GM18526 (cell line): ENCODE measurements at regions not wholly inside any gene's neighbourhood (a gene's known extent, or its start where the extent isn't known, plus 50 kb on each side); places are given as distances from the start of the nearest gene placed in this dataset.

ENCODE experiments used
- POLR2A ChIP-seq: IDR thresholded peaks from 3 replicates; pipeline ENCODE4 v1.6.1; 2011; ENCODE audit not compliant: insufficient read length; ENCODE audit errors: extremely low read depth

DNA sequence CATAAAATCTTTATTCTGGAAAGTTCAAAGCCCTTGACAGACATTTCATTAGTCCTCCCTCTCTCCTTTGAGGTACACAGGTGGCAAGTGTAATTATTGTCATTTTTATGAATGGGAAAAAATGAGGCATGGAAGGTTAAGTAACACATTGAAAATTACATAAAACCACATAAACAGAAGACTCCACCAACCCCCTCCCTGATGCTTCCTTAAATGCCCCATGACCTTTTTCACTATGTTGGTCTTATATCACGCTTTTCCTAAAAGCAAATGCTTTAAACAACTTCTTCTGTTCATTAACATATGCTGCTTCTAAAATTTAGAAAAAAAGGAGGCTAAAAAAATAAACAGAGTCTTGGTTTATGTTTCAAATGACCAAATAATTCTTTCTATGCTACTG is 648.4 kb downstream of the PTPRC start:
- no peak for TF ChIP-seq POLR2A

DNA sequence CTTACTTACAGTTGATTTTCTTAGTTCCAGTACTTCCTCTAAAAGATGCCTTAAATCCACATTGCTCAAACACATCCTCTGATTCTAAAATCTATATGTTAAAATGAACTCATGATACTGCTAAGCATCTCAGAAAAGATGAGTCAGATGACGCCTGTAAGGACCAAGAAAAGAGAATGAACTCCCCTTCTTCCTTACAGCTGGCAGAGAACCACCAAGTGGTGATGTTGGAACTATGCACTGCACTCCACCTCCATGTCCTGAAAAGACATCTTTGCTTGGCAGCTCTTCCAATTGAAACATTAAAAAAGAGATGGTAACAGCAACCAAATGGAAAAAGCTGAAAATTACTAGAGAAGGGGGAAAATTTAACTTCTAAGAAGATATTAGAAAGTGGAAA is 648.8 kb downstream of the PTPRC start:
- no peak for TF ChIP-seq POLR2A

DNA sequence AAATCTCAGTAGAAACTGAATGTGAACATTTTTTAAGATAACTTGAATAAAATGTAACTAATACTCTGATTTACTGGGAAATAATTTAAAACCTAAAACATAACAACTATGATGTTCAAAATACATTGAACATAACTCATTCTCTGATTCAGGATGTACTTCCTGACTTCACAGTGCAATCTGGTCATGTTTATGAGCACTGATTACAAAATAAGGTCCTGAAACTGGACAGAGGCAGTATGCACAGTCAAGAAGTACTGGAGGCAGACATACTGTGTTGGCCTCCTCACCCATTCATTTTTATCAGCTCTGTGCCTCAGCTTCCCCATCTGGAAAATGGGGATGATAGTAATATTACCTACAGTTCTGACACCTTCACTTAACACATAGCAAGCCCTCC is 651.3 kb downstream of the PTPRC start:
- no peak for TF ChIP-seq POLR2A

DNA sequence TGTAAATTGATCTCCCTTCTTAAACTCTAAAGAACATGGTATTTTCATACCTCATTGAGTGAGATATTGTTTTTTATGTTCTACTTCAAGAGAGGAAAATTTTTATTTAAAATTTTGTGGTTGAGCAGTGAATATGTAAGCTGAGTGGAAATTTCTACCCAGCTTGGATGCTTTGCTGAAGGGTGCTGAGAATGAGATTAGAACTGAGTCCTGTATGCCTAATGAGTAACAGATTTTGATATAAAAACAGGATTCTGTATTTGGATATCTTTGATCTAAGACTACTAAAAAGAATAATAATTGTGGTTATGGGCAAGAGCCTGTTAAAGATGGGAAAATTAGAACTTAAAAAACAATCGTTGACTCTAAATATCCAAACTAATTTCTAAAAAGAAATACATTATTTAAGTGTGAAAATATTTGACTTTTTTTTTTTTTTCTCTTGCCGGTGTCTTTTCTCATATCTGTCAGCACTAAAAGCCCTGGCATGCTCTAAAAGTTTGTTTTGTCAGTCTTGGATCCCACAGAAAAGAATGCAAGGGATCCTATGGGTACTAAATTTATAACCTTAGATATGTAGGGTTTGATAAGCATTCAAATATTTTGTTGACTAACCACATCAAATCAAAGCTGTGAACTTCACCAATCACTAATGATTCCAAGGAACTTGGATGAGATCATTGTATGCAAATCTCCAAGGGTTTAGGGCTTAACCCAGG is 652.3 kb downstream of the PTPRC start:
- no peak for TF ChIP-seq POLR2A

- no peak for TF ChIP-seq POLR2A
These were observed 654.1 kb downstream of the PTPRC start for GRCh38 chr1:199292896-199293295.

- no peak for TF ChIP-seq POLR2A
These were observed 656.3 kb downstream of the PTPRC start for GRCh38 chr1:199295107-199295506.

DNA sequence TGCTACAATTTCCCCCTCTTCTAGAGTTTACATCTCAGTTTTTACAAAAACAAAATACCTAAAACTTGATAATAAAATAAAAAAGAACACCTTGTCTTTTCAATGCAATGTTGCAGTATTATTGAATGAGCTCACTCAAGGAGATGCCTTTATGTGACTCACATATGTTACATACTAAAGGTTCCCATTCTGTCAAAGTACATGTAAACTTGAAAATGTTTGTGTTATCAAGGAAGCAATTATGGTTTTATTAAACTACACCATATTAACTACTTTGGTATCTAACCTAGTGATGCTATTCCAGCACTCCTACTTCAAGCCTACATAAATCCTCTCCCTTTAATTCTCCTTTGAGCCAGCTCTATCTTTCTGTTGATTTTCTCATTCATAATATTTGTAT is 658.3 kb downstream of the PTPRC start:
- no peak for TF ChIP-seq POLR2A

GRCh38 chr1:199297887-199298286 is 659.0 kb downstream of the PTPRC start:
- no peak for TF ChIP-seq POLR2A

DNA sequence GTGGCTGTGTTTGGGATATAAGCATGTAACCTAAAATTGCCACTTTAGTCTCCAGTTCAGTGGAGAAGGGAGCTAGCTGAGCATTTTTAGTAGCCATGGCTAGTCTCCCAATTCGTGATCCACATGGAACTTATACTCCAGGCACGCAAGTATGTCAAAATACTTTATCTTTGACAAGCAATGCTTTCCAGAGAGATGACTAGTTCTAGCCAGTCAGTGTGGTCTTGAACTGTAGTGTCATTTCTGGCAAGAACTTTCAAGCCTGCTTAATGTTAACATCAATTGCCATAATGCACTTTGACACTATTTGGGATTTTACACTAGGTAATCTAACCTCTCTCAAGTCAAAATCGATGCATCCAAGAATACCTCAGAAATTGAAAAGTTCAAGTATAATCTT is 660.0 kb downstream of the PTPRC start:
- TF ChIP-seq POLR2A: no peak

- TF ChIP-seq POLR2A: no peak
These were observed 662.8 kb downstream of the PTPRC start for GRCh38 chr1:199301472-199302217.

GRCh38 chr1:199302554-199302953 is 663.7 kb downstream of the PTPRC start:
- TF ChIP-seq POLR2A: no peak

- TF ChIP-seq POLR2A: no peak
These were observed 664.2 kb downstream of the PTPRC start for GRCh38 chr1:199303035-199303434.

DNA sequence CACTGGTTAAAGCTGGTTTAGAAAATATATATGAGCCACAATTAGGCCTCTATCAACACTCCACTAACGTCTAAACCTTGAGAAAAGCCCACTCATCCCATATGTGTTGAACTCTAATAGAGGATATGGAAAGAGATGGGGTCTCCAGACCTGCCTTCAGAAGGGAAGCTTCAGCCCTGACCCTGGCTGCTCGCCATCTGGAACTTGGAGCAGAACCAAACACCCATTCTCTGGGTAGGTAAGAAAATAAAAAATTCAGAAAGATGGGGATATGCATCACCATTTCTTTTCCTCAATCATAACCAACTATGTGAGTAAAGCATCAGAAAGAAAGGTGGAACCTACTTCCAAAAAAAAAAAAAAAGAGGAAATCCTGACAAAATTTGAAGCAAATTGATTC is 666.2 kb downstream of the PTPRC start:
- no peak for TF ChIP-seq POLR2A

GRCh38 chr1:199307496-199308264 is 668.8 kb downstream of the PTPRC start:
- TF ChIP-seq POLR2A: no peak

DNA sequence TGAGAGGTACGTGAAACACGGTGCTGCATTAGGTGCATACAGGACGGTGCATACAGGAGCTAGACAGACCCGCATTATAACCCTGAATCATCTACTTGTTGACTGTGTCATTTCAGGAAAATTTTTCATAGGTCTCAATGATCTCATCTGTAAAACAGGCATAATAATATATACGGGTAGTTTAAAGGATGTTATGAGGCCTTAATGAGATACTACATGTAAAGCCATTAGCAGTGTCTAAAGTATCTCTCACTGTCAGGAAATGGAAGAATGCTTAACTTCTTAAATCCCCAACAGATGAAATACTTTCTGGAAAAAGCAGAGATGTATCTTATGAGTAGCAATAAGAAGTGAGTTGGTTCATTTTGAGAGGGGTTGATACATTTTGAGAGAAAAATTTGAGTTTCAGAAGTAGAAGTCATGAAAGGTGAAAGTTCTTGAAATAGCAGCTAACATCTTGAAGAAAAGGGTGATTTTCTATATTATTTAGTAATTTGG is 669.6 kb downstream of the PTPRC start:
- no peak for TF ChIP-seq POLR2A

DNA sequence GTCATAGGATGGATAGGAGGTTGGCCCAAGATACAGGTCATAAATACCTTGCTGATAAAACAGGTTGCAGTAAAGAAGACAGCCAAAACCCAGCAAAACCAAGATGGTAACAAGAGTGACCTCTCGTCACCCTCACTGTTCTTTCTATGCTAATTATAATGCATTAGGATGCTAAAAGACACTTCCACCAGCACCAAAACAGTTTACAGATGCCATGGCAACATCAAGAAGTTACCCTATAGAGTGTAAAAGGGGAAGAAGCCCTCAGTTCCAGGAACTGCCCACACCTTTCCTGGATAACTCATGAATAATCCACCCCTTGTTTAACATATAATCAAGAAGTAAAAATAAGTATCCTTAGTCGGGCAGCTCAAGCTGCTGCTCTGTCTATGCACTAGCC is 671.9 kb downstream of the PTPRC start:
- no peak for TF ChIP-seq POLR2A
